NCI-H2029 treated with DMSO at 0.1 percent for 48 hours (cell line): ENCODE measurements at regions not wholly inside any gene's neighbourhood (a gene's known extent, or its start where the extent isn't known, plus 50 kb on each side); places are given as distances from the start of the nearest gene placed in this dataset.
"Not testable (repeated sequence)": the region's sequence is repeated elsewhere in the genome, so short reads cannot be mapped to it uniquely, and the experiment has no call there.

Source experiments
- DNase-seq: peaks from one replicate; lab custom pipeline; 2025; lab: John Stamatoyannopoulos, UW

- no peak for DNase-seq
These were observed 403.8 kb upstream of the GBE1 start for GRCh38 chr3:82165266-82165665.

- DNase-seq = no peak
These were observed 402.6 kb upstream of the GBE1 start for GRCh38 chr3:82163907-82164520.

- DNase-seq = no peak
These were observed 396.5 kb upstream of the GBE1 start for GRCh38 chr3:82157952-82158351.

- not testable (repeated sequence) for DNase-seq
These were observed 392.4 kb upstream of the GBE1 start for GRCh38 chr3:82153892-82154291.

GRCh38 chr3:82145742-82146141 lies 384.3 kb upstream of the GBE1 start:
- no peak for DNase-seq

GRCh38 chr3:82144811-82145210 lies 383.4 kb upstream of the GBE1 start:
- no peak for DNase-seq

- DNase-seq = no peak
These were observed 382.4 kb upstream of the GBE1 start for GRCh38 chr3:82143661-82144412.

GRCh38 chr3:82141592-82141991 lies 380.1 kb upstream of the GBE1 start:
- no peak for DNase-seq

GRCh38 chr3:82137861-82138260 lies 376.4 kb upstream of the GBE1 start:
- no peak for DNase-seq

GRCh38 chr3:82137050-82137449 lies 375.6 kb upstream of the GBE1 start:
- DNase-seq = no peak

- no peak for DNase-seq
These were observed 371.7 kb upstream of the GBE1 start for GRCh38 chr3:82133070-82133606.

GRCh38 chr3:82132210-82133069 lies 371.0 kb upstream of the GBE1 start:
- no peak for DNase-seq

- no peak for DNase-seq
These were observed 368.6 kb upstream of the GBE1 start for GRCh38 chr3:82130046-82130445.

GRCh38 chr3:82129221-82129801 lies 367.9 kb upstream of the GBE1 start:
- no peak for DNase-seq

- DNase-seq = no peak
These were observed 366.8 kb upstream of the GBE1 start for GRCh38 chr3:82128271-82128670.

GRCh38 chr3:82122554-82123345 lies 361.3 kb upstream of the GBE1 start:
- no peak for DNase-seq

- DNase-seq = no peak
These were observed 353.1 kb upstream of the GBE1 start for GRCh38 chr3:82114589-82114988.

- not testable (repeated sequence) for DNase-seq
These were observed 349.3 kb upstream of the GBE1 start for GRCh38 chr3:82110721-82111120.

- no peak for DNase-seq
These were observed 341.8 kb upstream of the GBE1 start for GRCh38 chr3:82103241-82103640.

- no peak for DNase-seq
These were observed 338.9 kb upstream of the GBE1 start for GRCh38 chr3:82100378-82100777.

- no peak for DNase-seq
These were observed 332.2 kb upstream of the GBE1 start for GRCh38 chr3:82093641-82094040.
